NAMALWA (cell line): ENCODE measurements at regions not wholly inside any gene's neighbourhood (a gene's known extent, or its start where the extent isn't known, plus 50 kb on each side); places are given as distances from the start of the nearest gene placed in this dataset.
"Not testable (repeated sequence)": the region's sequence is repeated elsewhere in the genome, so short reads cannot be mapped to it uniquely, and the experiment has no call there.

Experiments used
- DNase-seq: peaks from one replicate; pipeline ENCODE4 v3.0.0-alpha.2; 2015; ENCODE audit warnings: low spot score

DNA sequence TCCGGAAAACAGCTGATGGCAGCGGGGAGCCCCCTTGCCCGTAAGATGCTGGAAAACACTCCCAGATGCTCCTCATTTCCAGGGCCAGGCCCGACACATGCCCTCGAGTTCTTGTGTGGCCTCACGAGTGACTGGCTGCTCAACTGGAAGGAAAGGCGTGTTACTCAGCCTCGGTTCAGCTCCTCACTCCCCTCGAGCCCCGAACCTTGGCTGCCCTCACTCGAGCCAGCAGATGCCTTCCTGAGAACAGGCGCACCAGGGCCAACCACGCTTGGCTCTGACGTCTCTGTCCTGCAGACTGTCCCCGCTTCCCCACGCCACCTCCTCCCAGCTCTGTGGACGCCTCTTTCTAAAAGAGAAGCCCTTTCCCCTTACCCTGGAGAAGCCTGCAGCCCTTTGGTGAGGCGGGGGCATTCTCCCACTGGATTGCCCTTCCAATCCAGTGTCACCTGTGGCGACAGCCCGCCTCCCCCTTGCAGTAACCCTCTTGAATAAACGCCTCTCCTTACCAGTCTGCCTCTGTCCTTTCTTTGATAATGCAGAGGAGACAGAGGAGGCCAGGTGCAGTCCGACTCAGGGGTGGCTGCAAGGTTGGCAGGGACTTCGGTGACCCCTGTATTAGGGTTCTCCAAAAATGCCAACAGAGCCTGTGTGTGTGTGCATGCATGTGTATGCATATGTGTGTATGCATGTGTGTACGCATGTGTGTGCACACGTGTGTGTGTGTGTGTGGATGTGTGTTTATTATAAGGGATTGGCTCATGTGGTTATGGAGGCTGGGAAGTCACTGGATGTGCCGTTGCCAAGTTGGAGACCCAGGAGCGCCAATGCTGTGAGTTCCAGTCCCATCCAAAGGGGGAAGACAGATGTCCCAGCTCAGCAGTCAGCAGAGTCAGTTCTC, 166.3 kb downstream of the KIF26A start:
- no peak for DNase-seq

DNA sequence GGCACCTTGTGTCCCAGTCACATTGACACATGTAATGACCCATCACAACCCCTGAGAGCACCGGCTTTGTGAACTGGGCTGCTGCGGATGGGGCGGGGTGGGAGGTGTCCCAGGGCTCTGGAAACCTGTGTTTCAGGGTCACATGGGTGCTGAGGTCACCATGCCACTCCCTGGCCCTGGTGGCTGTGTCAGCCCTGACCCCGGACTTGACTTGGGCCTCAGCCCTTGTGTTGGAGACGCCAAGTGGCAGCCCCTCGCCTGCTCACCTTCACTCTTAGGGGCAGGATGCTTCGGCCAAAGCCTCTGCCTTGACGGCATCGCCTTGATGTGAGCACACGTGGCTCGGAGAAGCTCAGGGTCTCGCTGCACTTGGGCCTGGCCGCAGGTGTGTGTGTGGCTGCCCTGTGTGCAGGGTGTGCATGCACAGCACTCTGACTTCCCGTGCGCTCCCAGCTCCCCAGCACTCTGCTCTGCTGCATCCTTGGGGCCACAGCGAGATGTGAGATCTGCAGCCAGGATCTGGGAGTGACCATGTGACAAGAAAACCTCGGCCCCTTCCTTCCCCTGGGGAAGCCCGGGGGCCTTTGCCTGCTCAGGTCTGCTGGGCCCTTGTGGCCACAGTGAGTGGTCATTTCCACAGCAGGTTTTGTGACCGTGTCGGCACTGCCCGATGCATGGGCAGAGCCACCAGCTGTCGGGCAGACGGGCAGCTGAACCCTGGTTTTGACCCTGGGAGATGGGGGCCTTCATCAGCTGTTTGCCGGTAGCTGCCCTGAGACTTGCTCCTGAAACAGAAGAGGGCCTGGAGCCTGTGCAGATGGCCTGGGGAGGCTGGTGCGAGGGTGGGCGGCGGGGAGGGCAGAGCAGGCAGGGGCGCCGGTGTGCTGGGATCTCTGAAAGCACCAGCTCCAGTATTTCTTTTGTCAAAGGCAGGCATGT, 167.4 kb downstream of the KIF26A start:
- no peak for DNase-seq

DNA sequence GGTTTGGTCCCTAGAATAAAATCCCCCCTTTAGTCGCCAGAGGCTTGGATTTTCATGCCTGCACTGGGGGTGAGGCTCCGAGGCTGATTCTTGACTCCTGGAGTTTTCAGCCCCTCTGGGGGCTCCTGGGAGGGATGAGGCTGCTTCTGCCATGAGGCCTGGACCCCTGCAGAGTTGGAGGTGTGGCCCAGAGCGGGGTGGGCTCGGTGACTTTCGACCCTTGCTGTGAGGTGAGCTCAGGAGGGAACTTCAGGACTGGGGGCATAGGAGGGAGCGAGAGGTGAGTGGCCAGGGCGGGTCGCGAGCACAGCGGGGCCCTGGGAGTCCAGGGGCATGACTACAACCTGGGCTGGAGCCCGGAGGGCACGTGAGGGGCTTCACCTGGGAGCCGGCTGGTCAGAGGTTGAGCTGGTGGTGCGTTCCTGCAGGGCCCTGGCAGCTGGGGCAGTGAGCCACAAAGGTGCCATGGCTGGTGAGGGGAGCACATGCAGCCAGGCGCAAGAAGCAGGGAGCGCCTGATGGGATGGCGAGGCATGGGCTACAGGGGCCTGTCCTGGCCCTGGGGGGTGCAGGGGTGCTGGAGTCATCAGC, 168.2 kb downstream of the KIF26A start:
- DNase-seq: no peak

DNA sequence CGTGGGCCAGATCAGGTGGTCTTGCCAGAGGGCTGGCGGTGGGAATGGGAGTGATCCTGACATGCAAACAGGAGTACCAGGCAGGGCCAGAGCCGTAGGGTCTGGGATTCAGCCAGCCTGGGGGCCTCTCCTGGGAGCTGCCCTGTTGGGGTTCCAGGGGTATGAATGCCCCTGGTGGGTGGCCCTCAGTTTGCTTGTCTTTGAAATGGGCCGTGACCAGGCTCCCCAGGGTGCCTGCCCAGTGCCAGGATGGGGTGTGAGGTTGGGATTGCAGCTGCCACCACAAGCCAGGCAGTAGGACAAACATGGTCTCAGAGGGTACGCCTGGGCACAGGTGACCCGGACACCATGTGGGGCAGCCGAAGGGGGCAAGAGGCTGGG, 168.8 kb downstream of the KIF26A start:
- DNase-seq: no peak

DNA sequence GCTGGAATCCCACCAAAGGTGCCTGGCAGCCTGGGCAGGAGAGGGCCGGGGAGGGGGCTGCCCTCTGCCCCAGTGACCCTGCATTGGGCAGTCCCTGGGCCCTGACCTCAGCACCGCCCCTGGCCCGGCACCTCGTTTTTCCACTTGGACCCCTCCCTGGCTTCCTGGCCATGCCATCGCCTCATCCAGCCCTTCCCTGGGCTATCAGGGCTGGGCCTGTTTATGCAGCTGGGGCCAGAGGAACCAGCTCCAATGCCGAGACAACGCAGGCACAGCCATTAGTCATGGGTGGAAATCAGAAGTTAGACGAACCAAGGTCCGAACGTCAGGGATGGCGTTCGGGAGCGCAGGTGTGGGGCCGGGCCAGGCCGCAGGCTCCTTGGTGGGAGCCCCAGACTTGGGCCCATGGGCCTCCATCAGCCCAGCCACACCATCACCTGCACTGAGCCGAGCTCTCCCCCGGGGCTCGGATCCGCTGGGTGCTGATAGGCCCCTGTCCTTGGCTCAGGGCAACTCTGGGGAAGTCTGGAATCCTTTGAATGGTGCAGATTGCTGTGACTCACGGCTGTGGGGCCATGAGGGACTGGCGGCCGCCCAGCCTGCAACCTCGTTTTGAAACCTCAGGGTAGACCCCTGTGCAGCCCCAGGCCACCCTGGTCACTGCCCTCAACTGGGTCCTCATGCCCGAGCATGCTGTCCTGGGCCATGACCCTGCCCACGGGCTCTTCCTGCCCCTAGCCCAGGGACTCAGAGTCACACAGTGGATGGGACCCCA, 169.4 kb downstream of the KIF26A start:
- DNase-seq: no peak

DNA sequence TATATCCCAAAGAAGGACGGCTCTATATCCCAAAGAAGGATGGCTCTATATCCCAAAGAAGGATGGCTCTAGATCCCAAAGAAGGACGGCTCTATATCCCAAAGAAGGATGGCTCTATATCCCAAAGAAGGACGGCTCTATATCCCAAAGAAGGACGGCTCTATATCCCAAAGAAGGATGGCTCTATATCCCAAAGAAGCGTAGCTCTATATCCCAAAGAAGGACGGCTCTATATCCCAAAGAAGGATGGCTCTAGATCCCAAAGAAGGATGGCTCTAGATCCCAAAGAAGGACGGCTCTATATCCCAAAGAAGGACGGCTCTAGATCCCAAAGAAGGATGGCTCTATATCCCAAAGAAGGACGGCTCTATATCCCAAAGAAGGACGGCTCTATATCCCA, 170.1 kb downstream of the KIF26A start:
- DNase-seq: not testable (repeated sequence)

DNA sequence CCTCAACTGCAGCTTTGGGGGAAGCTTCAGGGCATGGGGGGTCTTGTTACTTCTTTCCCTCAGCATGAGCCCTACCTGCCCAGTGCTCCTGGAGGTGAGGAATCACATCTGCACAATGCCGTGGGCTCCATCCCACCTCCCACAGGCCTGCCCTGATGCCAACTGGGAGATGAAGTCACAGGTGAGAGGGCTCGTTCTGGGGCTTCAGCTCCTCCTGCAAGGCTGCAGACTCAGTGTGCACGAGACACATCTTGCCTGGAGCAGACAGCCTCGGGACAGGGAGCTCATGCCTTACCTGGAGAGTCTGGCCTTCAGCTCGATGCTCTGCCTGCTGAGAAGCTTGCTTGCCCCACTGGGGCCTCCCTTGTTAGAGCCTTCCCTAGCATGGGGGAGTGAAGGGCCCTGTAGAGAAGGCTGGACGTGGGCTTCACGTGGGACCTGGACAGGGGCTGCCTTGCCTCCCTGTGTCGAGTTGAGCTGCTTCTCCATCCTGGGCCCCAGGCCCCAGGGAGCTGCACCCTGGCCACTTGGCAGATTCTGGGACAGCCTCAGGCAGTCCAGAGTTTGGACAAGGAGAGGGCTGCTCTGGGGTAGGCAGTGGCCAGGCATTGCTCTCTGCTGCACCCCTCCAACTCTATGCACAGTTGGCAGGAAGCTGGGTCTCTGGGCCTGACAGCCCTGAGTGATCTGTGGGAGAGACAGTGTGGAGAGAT, 171.4 kb downstream of the KIF26A start:
- DNase-seq: no peak

DNA sequence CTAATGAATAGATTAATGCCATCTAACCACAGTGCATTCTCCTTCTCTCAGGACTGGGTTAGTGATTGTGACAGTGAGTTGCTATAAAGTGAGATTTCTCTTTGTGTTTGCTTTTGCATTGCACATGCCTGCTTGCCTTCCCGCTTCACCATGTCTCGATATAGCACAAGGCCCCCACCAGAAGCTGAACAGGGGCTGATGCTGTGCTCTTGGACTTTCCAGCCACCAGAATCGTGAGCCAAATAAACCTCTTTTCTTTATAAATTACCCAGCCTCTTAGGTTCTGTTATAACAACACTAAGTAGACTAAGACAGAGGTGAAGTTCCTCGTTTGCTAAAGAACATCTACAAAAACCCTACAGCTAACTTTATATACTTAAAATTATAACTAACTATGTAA, 173.0 kb downstream of the KIF26A start:
- no peak for DNase-seq

DNA sequence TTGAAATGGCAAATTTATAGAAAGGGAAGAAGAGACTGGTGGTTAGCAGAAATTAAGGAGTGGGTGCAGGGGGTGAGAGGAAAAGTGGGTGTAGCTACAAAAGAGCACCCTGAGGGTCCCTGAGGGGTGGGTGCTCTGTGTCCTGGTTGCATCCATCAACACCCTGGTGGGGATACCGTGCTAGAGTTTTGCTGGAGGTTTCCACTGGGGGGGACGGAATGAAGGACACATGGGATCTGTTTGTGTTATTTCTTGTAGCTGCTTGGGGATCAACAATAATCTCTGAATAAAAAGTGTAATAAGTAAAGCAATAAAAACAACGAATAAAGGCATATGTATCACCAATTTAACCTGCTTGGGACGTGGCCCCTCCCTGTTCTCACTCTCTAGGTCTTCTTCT, 175.3 kb downstream of the KIF26A start:
- DNase-seq: no peak

DNA sequence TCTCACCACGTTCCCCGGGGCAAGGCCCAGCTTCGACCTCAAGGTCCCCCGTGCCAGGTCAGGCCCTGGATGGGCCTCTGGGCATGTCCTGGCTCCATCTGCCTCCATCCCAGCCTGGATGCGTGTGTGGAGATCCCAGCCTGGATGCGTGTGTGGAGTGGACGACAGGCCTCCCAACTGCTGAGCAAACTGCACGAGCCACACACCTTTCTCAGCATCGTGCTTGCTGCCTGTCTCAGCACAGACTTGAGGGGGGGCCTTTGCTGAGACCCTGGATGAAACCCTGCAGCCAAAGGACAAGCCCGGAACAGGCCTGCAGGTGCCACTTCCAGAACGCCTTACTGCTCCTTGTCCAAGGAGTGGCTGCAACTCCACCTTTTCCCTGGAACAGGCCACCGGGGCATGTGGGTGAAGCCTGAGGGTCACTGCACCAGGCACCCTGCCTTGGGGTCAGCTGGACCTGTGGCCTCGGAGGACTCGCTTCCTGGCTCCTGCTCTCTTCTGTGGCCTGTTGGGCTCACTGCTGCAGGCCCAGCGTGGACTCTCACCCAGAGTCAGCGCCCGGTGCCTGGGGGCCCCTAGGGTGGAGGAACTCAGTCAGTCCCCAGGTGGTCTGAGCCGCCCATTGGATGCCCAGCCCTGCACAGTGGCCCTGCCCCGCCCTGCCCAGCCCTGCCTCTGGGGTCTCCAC, 176.0 kb downstream of the KIF26A start:
- no peak for DNase-seq

DNA sequence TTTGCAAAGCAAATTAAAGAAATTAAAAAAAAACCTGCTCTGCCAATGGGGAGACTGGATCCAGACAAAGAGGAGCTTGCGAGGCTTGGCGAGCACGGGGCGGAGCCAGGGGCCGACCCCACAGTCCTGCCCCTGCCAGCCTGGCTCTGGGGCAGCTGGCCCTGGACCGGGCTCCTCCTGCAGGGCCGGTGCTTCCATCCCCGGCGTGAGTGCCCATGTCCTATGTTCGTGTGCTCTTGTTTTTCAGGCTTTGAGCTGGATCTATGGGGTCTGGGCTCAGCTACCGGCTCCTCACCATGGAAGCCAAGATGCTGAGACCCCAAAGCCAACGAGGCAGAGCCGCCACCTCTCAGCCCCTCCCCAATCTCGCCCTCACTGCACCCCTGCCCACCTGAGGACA, 176.8 kb downstream of the KIF26A start:
- no peak for DNase-seq

DNA sequence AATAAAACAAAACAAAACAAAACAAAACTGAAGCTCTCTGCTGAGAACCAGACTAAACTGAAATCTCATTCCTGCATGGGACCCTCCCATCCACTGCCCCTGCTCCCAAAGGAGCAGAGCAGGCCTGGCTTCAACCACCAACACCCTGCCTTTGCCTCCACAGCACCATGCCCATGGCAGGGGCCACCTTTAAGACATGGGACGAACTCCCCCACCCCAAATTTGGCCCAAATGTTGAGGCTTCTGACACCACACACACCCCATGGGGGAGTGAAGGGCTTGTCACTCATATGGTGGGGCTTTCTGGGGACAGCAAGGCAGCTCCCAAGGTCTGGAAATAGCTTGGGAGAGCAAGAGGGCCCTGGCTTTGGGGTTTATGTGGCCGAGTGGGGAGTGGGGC, 177.2 kb downstream of the KIF26A start:
- DNase-seq: no peak

DNA sequence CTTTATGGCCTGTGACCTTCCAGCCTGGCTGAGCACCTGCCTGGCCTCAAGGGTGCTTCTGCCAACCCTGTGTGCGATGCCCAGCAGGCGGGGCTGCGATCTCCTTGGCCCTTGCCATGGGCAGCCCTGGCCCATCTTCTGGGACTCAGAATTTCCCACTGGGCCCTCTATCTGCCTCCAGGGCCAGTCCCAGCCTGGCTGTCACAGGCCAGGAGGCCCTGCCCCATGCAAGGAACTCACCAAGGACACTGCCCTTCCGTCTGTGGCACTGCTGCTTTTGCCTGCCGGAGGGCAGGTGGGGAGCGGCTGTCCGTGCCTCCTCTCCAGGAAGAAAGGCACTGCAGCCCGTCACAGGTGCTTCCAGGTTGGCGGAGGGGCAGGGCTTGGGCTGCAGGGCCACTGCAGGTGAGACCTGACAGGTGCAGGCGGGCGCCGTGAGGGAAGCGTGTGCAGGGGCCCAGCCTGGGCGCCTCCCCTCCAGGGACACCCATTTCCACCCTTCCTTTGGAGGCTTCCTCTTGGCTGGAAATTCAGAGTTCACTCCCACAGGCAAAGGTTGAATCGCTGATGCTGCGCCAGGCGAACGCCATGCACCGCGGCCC, 177.8 kb downstream of the KIF26A start:
- no peak for DNase-seq

DNA sequence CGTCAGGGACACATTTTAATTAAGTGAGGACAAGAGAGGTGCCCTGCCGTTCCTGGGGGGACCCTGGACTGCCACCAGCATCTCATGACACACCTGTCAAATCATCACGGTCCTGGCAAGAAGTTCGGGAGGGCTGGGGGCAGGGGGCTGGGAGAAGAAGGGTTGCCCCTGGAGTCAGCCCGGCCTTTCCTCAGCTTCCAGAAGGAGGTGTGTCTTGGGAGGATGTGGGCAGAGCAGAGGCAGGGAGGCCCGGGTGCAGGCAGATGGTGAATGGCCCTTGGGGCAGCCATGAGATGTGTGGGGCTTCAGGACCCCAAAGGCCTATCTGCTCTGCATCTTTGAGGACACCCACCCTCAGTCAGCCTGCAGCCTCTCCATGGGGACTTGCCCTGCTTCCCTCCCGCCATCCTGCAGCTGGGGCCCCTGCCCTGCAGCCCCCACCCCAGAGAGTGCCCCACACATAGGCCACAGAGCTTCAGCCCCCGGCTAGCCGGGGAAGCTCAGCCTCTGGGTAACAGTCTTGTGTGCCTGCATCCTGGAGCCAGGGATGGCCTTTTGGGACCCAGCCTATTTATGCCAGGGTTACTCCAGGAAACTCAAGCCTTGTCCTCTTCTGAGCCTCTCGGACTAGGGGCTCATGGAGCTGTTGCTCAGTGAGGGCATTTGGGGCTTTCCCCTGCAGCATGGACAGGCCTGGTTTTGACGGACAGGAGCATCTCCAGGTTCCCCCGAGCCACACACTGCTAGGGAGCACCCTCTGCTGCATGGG, 178.5 kb downstream of the KIF26A start:
- no peak for DNase-seq

DNA sequence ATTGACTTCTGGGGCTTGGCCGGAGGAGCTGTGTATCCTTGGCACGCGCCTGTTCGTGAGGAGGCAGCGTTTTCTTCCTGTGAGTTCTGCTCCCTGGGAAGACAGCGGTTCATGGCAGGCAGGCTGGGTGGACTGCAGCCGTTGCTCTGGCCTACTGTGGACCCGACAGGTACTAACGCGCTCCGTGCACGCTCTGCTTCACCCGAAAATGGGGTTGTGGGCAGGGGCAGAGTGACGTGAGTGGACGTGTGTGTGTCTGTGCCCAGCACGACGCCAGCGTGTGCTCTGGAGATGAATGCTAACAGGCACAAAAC, 179.1 kb downstream of the KIF26A start:
- no peak for DNase-seq

DNA sequence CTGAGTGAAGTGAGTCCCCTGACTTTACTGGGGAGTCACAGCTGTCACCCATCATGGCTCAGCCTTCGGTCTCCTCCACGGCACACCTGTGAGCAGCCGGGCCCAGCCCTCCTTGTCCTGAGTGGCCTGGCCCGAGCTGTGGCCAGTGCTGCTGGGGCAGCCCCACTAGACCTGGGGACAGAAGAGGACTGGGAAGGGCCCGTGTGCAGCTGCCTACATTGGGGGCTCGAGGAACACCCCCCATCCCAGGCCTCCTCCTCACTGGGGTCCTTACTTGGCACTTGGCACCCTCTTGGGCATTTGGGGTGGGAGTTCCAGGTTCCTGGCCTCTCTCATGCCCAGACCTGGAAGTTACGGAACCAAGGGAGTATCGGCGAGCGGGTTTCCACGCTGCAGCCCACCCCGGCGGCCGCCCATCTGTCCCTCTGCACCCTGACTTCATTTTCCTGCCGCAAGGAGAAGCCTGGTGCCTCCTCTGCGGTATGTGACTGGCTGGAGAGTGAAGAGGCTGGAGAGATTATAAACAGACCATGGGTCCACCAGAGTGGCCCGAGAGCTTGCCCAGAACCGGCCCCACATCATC, 179.7 kb downstream of the KIF26A start:
- no peak for DNase-seq

DNA sequence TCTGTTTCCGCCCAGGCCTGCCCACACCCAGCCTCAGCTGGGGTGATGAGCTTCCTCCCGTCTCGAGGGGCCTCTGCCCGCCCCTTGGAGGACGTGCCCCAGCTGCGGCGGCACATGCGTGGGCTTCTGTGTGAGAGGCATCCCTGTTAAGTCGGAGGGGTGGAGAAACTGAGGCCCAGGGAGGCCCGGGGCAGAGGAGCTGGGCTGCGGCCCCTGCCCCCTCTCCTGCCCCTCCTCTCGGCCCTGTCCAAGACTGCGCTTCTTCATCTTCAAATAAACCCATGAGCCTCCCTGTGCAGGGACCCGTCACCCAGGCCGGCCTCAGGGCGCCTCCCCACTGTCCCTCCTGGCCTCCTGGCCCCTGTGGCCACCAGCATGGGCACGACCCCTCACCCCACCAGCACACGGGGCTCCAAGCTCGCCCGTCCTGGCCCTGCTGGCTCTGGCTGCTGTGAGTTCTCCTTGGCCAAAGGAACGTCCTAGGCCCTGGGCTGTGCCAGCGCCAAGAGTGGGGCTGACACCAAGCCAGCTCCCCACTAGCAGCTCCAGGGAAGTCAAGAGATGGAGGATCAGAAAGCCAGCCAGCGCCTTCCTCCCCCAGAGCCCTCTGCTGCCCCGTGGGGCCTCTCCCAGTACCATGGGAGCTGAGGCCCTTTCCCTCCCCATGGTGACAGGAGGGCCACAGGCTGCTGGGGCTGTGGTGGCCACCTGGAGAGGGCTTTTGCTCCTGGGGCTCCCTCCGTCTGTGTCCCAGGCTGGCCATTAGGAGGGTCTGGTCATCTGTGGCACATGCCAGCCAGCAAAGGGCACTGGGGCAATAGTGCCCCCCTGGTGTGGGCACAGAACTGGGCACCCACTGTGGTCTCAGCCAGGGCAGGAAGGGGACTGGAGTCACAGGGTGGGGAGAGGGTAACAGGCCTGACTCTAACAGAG, 180.4 kb downstream of the KIF26A start:
- DNase-seq: no peak
